ENCODE measurements at regions not wholly inside any gene's neighbourhood (a gene's known extent, or its start where the extent isn't known, plus 50 kb on each side); places are given as distances from the start of the nearest gene placed in this dataset.

GRCh38 chr18:77711096-77711495 lies 461.4 kb downstream of the GALR1 start:
- WGBS, 2 donors (ENCODE audit: extremely low coverage in 2 of 2, insufficient read length in 2 of 2, insufficient replicate concordance in 1 of 2) = no CpG with 5 or more reads among the region's 3 CpGs
- no peak overlapping the region for H2AK5ac ChIP-seq (ENCODE audit: low read depth, low read length)
- no peak for DNase-seq (ENCODE audit: low spot score)

GRCh38 chr18:77714716-77715115 lies 465.1 kb downstream of the GALR1 start:
- H3K27ac ChIP-seq (replicated peaks; ENCODE audit: low read length) = no peak overlapping the region
- no peak overlapping the region for H3K23ac ChIP-seq (ENCODE audit: low read depth, low read length, poor library complexity)
- no peak overlapping the region for H3K4me2 ChIP-seq (ENCODE audit: insufficient read depth, low read length, poor library complexity, severe bottlenecking)
- WGBS, 2 donors (ENCODE audit: extremely low coverage in 2 of 2, insufficient read length in 2 of 2, insufficient replicate concordance in 1 of 2) = no CpG with 5 or more reads among the region's 8 CpGs
- DNase-seq (ENCODE audit: low spot score) = no peak
- no peak overlapping the region for H2BK12ac ChIP-seq (ENCODE audit: low read length)
- peaks cover 0 to 1% of the 10 kb centered on the region in 2 donors for H3K9me3 ChIP-seq (replicated peaks in 1 of 2; ENCODE audit: control insufficient read depth in 2 of 2, insufficient read depth in 1 of 2, low read depth in 1 of 2, low read length in 2 of 2)
- H3K9ac ChIP-seq (ENCODE audit: low read depth, low read length, poor library complexity) = no peak overlapping the region
- H2AK5ac ChIP-seq (ENCODE audit: low read depth, low read length) = no peak overlapping the region
- no peak overlapping the region for H4K8ac ChIP-seq (ENCODE audit: low read depth, low read length)
- H3K18ac ChIP-seq (ENCODE audit: low read length) = no peak overlapping the region
- H3K79me1 ChIP-seq (ENCODE audit: low read depth, low read length) = no peaks in the 10 kb centered on the region
- H2BK120ac ChIP-seq (ENCODE audit: low read depth, low read length) = no peak overlapping the region
- no peaks in the 10 kb centered on the region for H3K4me1 ChIP-seq (ENCODE audit: control insufficient read depth in 2 of 2, insufficient read depth in 1 of 2, low read depth in 1 of 2, low read length in 2 of 2)
- H2AFZ ChIP-seq (ENCODE audit: low read length) = no peak overlapping the region
- no peak overlapping the region for H3K14ac ChIP-seq (ENCODE audit: low read length)
- no peak overlapping the region for H4K91ac ChIP-seq (ENCODE audit: low read depth, low read length, poor library complexity)
- H3K36me3 ChIP-seq (replicated peaks in 1 of 2; ENCODE audit: control insufficient read depth in 2 of 2, insufficient read depth in 2 of 2, low read length in 2 of 2) = no peaks in the 10 kb centered on the region
- H2BK5ac ChIP-seq (ENCODE audit: low read length) = no peak overlapping the region
- peaks cover 0 to 4% (median 0%) of the 10 kb centered on the region in 3 experiments for H3K27me3 ChIP-seq (ENCODE audit: control insufficient read depth in 3 of 3, insufficient read depth in 3 of 3, low read depth in 1 of 3, low read length in 3 of 3)
- no peak overlapping the region for H3K4me3 ChIP-seq (ENCODE audit: low read length in 2 of 2)
- H2BK15ac ChIP-seq (ENCODE audit: low read length) = no peak overlapping the region
- H3K4ac ChIP-seq (ENCODE audit: low read length) = no peak overlapping the region

More at GRCh38 chr18:77711096-77711495, 461.4 kb downstream of the GALR1 start:
- Histone ChIP-seq H3K27ac (replicated peaks; ENCODE audit: low read length) (no peak overlapping the region), H3K14ac (ENCODE audit: low read length) (no peak overlapping the region), H3K4ac (ENCODE audit: low read length) (no peak overlapping the region), H2BK15ac (ENCODE audit: low read length) (no peak overlapping the region), H3K9ac (ENCODE audit: low read depth, low read length, poor library complexity) (no peak overlapping the region), H3K4me1 (ENCODE audit: control insufficient read depth in 2 of 2, insufficient read depth in 1 of 2, low read depth in 1 of 2, low read length in 2 of 2) (no peaks in the 10 kb centered on the region), H3K4me3 (ENCODE audit: low read length in 2 of 2) (no peak overlapping the region), H2BK5ac (ENCODE audit: low read length) (no peak overlapping the region), H2BK120ac (ENCODE audit: low read depth, low read length) (no peak overlapping the region), H4K91ac (ENCODE audit: low read depth, low read length, poor library complexity) (no peak overlapping the region), H2BK12ac (ENCODE audit: low read length) (no peak overlapping the region), H3K79me1 (ENCODE audit: low read depth, low read length) (no peaks in the 10 kb centered on the region), H3K36me3 (replicated peaks in 1 of 2; ENCODE audit: control insufficient read depth in 2 of 2, insufficient read depth in 2 of 2, low read length in 2 of 2) (no peaks in the 10 kb centered on the region), H3K18ac (ENCODE audit: low read length) (no peak overlapping the region), H3K27me3 (ENCODE audit: control insufficient read depth in 3 of 3, insufficient read depth in 3 of 3, low read depth in 1 of 3, low read length in 3 of 3) (peaks cover 0 to 2% (median 0%) of the 10 kb centered on the region in 3 experiments), H3K4me2 (ENCODE audit: insufficient read depth, low read length, poor library complexity, severe bottlenecking) (no peak overlapping the region), H3K23ac (ENCODE audit: low read depth, low read length, poor library complexity) (no peak overlapping the region), H3K9me3 (replicated peaks in 1 of 2; ENCODE audit: control insufficient read depth in 2 of 2, insufficient read depth in 1 of 2, low read depth in 1 of 2, low read length in 2 of 2) (peaks cover 0 to 1% of the 10 kb centered on the region in 2 donors), H4K8ac (ENCODE audit: low read depth, low read length) (no peak overlapping the region), H2AFZ (ENCODE audit: low read length) (no peak overlapping the region)

DNA sequence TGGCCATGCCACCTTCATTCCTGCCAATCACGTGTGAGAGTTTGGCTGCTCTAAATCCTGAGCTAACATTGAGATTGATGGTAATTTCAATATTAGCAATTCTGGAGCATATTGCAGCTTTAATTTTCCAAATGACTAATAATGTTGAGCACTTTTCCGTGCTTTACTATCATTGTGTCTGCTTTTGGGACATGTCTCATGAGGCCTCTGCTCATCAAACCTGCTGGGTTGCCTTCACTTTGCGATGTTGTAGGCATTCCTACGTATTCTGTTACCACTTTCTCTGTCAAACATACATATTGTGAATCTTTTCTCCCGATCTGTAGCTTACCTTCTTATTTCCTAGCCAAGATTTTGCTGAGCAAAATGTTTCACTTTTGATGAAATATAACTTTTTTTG lies 466.6 kb downstream of the GALR1 start:
- peaks cover 0 to 4% (median 0%) of the 10 kb centered on the region in 3 experiments for H3K27me3 ChIP-seq (ENCODE audit: control insufficient read depth in 3 of 3, insufficient read depth in 3 of 3, low read depth in 1 of 3, low read length in 3 of 3)
- no peak overlapping the region for H2AK5ac ChIP-seq (ENCODE audit: low read depth, low read length)
- H3K27ac ChIP-seq (replicated peaks; ENCODE audit: low read length) = no peak overlapping the region
- H4K91ac ChIP-seq (ENCODE audit: low read depth, low read length, poor library complexity) = no peak overlapping the region
- no peak overlapping the region for H2BK120ac ChIP-seq (ENCODE audit: low read depth, low read length)
- no peak overlapping the region for H3K4ac ChIP-seq (ENCODE audit: low read length)
- no peak overlapping the region for H2BK12ac ChIP-seq (ENCODE audit: low read length)
- H3K4me2 ChIP-seq (ENCODE audit: insufficient read depth, low read length, poor library complexity, severe bottlenecking) = no peak overlapping the region
- H3K9ac ChIP-seq (ENCODE audit: low read depth, low read length, poor library complexity) = no peak overlapping the region
- H3K23ac ChIP-seq (ENCODE audit: low read depth, low read length, poor library complexity) = no peak overlapping the region
- WGBS, 2 donors (ENCODE audit: extremely low coverage in 2 of 2, insufficient read length in 2 of 2, insufficient replicate concordance in 1 of 2) = no CpG with 5 or more reads among the region's 5 CpGs
- H2BK15ac ChIP-seq (ENCODE audit: low read length) = no peak overlapping the region
- H2AFZ ChIP-seq (ENCODE audit: low read length) = no peak overlapping the region
- H3K36me3 ChIP-seq (replicated peaks in 1 of 2; ENCODE audit: control insufficient read depth in 2 of 2, insufficient read depth in 2 of 2, low read length in 2 of 2) = no peaks in the 10 kb centered on the region
- H3K14ac ChIP-seq (ENCODE audit: low read length) = no peak overlapping the region
- no peaks in the 10 kb centered on the region for H3K4me1 ChIP-seq (ENCODE audit: control insufficient read depth in 2 of 2, insufficient read depth in 1 of 2, low read depth in 1 of 2, low read length in 2 of 2)
- no peak overlapping the region for H2BK5ac ChIP-seq (ENCODE audit: low read length)
- peaks cover 0 to 1% of the 10 kb centered on the region in 2 donors for H3K9me3 ChIP-seq (replicated peaks in 1 of 2; ENCODE audit: control insufficient read depth in 2 of 2, insufficient read depth in 1 of 2, low read depth in 1 of 2, low read length in 2 of 2)
- DNase-seq (ENCODE audit: low spot score) = no peak
- H3K79me1 ChIP-seq (ENCODE audit: low read depth, low read length) = no peaks in the 10 kb centered on the region
- no peak overlapping the region for H3K18ac ChIP-seq (ENCODE audit: low read length)
- no peak overlapping the region for H4K8ac ChIP-seq (ENCODE audit: low read depth, low read length)
- H3K4me3 ChIP-seq (ENCODE audit: low read length in 2 of 2) = no peak overlapping the region

GRCh38 chr18:77733292-77733903 lies 483.8 kb downstream of the GALR1 start:
- Histone ChIP-seq H2AK5ac (ENCODE audit: low read depth, low read length) (no peak overlapping the region), H3K4me1 (ENCODE audit: control insufficient read depth in 2 of 2, insufficient read depth in 1 of 2, low read depth in 1 of 2, low read length in 2 of 2) (no peaks in the 10 kb centered on the region), H3K4me3 (ENCODE audit: low read length in 2 of 2) (no peak overlapping the region), H4K8ac (ENCODE audit: low read depth, low read length) (no peak overlapping the region), H2BK15ac (ENCODE audit: low read length) (no peak overlapping the region), H2AFZ (ENCODE audit: low read length) (no peak overlapping the region), H4K91ac (ENCODE audit: low read depth, low read length, poor library complexity) (no peak overlapping the region), H3K79me1 (ENCODE audit: low read depth, low read length) (no peaks in the 10 kb centered on the region), H3K36me3 (replicated peaks in 1 of 2; ENCODE audit: control insufficient read depth in 2 of 2, insufficient read depth in 2 of 2, low read length in 2 of 2) (no peaks in the 10 kb centered on the region), H3K18ac (ENCODE audit: low read length) (no peak overlapping the region), H3K9ac (ENCODE audit: low read depth, low read length, poor library complexity) (no peak overlapping the region), H3K23ac (ENCODE audit: low read depth, low read length, poor library complexity) (no peak overlapping the region), H3K14ac (ENCODE audit: low read length) (no peak overlapping the region), H3K4ac (ENCODE audit: low read length) (no peak overlapping the region), H2BK12ac (ENCODE audit: low read length) (no peak overlapping the region), H3K9me3 (replicated peaks in 1 of 2; ENCODE audit: control insufficient read depth in 2 of 2, insufficient read depth in 1 of 2, low read depth in 1 of 2, low read length in 2 of 2) (no peaks in the 10 kb centered on the region), H2BK5ac (ENCODE audit: low read length) (no peak overlapping the region), H3K27me3 (ENCODE audit: control insufficient read depth in 3 of 3, insufficient read depth in 3 of 3, low read depth in 1 of 3, low read length in 3 of 3) (no peaks in the 10 kb centered on the region), H2BK120ac (ENCODE audit: low read depth, low read length) (no peak overlapping the region), H3K4me2 (ENCODE audit: insufficient read depth, low read length, poor library complexity, severe bottlenecking) (no peak overlapping the region), H3K27ac (replicated peaks; ENCODE audit: low read length) (no peak overlapping the region)
- no CpG with 5 or more reads among the region's 19 CpGs for WGBS, 2 donors (ENCODE audit: extremely low coverage in 2 of 2, insufficient read length in 2 of 2, insufficient replicate concordance in 1 of 2)
- no peak for DNase-seq (ENCODE audit: low spot score)

Measured in neuronal stem cell (in vitro differentiated cells).